PFSK-1 (cell line): ENCODE measurements at regions not wholly inside any gene's neighbourhood (a gene's known extent, or its start where the extent isn't known, plus 50 kb on each side); places are given as distances from the start of the nearest gene placed in this dataset.

Experiments used
- FOXP2 ChIP-seq: optimal IDR thresholded peaks from 2 replicates; pipeline ENCODE3; 2011; ENCODE audit warnings: borderline replicate concordance, control low read depth, inconsistent platforms; ENCODE audit not compliant: insufficient read depth; ENCODE audit errors: extremely low read length, extremely low read depth
- POLR2AphosphoS5 ChIP-seq: IDR thresholded peaks from 2 replicates; pipeline ENCODE4 v1.6.1; 2012; ENCODE audit warnings: low read depth, mild to moderate bottlenecking, control low read depth, low read length, moderate library complexity
- SIN3A ChIP-seq: IDR thresholded peaks from 2 replicates; pipeline ENCODE4 v1.6.1; 2012; ENCODE audit warnings: mild to moderate bottlenecking, low read length, moderate library complexity, borderline replicate concordance; ENCODE audit not compliant: insufficient read depth
- TAF1 ChIP-seq: IDR thresholded peaks from 2 replicates; pipeline ENCODE4 v1.6.1; 2012; ENCODE audit warnings: low read length, control low read depth, borderline replicate concordance; ENCODE audit not compliant: insufficient read depth
- TF ChIP-seq, protein P1 (sequence below), 2 experiments: IDR thresholded peaks; 2 replicates each; pipeline versions ENCODE4 v1.6.1 to v1.8.0; 2011 to 2012; ENCODE audit warnings: low read depth in 2 of 2, low read length in 2 of 2, control low read depth in 1 of 2, inconsistent platforms in 1 of 2, mild to moderate bottlenecking in 1 of 2, moderate library complexity in 1 of 2; ENCODE audit not compliant: insufficient read depth in 1 of 2

DNA sequence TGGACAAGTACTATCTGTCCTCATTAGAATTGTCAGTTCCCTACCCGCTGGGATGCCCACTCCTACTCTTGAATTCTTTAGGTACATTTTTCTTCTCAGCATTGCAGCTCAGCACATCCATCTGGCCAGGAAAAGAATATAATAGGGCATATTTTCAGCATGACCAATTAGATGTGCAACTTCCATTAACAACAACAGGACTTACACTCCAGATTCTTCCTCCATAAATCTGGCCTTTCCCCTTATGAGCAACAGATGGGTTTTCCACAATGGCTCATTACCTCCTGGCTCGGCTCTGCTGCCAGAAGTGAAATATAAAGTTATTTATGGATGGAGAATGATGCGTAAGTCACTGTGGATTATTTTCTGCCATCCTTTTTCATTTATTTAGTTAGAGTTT, 443.8 kb upstream of the TGFBR2 start:
- no peak for TF ChIP-seq POLR2AphosphoS5
- TF ChIP-seq, protein P1, sequence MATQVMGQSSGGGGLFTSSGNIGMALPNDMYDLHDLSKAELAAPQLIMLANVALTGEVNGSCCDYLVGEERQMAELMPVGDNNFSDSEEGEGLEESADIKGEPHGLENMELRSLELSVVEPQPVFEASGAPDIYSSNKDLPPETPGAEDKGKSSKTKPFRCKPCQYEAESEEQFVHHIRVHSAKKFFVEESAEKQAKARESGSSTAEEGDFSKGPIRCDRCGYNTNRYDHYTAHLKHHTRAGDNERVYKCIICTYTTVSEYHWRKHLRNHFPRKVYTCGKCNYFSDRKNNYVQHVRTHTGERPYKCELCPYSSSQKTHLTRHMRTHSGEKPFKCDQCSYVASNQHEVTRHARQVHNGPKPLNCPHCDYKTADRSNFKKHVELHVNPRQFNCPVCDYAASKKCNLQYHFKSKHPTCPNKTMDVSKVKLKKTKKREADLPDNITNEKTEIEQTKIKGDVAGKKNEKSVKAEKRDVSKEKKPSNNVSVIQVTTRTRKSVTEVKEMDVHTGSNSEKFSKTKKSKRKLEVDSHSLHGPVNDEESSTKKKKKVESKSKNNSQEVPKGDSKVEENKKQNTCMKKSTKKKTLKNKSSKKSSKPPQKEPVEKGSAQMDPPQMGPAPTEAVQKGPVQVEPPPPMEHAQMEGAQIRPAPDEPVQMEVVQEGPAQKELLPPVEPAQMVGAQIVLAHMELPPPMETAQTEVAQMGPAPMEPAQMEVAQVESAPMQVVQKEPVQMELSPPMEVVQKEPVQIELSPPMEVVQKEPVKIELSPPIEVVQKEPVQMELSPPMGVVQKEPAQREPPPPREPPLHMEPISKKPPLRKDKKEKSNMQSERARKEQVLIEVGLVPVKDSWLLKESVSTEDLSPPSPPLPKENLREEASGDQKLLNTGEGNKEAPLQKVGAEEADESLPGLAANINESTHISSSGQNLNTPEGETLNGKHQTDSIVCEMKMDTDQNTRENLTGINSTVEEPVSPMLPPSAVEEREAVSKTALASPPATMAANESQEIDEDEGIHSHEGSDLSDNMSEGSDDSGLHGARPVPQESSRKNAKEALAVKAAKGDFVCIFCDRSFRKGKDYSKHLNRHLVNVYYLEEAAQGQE (IDR thresholded peaks at IDR 0.05; ENCODE audit: insufficient read depth in 1 of 2, low read depth in 2 of 2, low read length in 2 of 2), result no peak
- no peak for TF ChIP-seq SIN3A
- no peak for TF ChIP-seq TAF1
- TF ChIP-seq FOXP2, result no peak
